Neuronal stem cell (in vitro differentiated cells): ENCODE measurements at regions not wholly inside any gene's neighbourhood (a gene's known extent, or its start where the extent isn't known, plus 50 kb on each side); places are given as distances from the start of the nearest gene placed in this dataset.

Experiments
- DNase-seq: peaks from one replicate; pipeline ENCODE4 v3.0.0-alpha.2; 2013; ENCODE audit warnings: low spot score
- H2AFZ ChIP-seq: one replicate; pipeline ENCODE4 v1.6.1; 2013; ENCODE audit warnings: mild to moderate bottlenecking, low read length, inconsistent platforms
- H2AK5ac ChIP-seq: 2 replicates; pipeline ENCODE4 v1.6.1; 2013; ENCODE audit warnings: low read depth, mild to moderate bottlenecking, inconsistent platforms, low read length, moderate library complexity, mixed read lengths
- H2BK120ac ChIP-seq: 2 replicates; pipeline ENCODE4 v1.6.1; 2013; ENCODE audit warnings: low read depth, mild to moderate bottlenecking, inconsistent platforms, low read length, moderate library complexity, mixed read lengths
- H2BK12ac ChIP-seq: one replicate; pipeline ENCODE4 v1.6.1; 2013; ENCODE audit warnings: low read length, inconsistent platforms
- H2BK15ac ChIP-seq: 2 replicates; pipeline ENCODE4 v1.6.1; 2013; ENCODE audit warnings: mild to moderate bottlenecking, low read length, inconsistent platforms, mixed read lengths
- H2BK5ac ChIP-seq: one replicate; pipeline ENCODE4 v1.6.1; 2013; ENCODE audit warnings: inconsistent platforms, mild to moderate bottlenecking, low read length, moderate library complexity
- H3K14ac ChIP-seq: one replicate; pipeline ENCODE4 v1.6.1; 2013; ENCODE audit warnings: low read length, inconsistent platforms
- H3K18ac ChIP-seq: 2 replicates; pipeline ENCODE4 v1.6.1; 2013; ENCODE audit warnings: low read length, inconsistent platforms
- H3K23ac ChIP-seq: 2 replicates; pipeline ENCODE4 v1.6.1; 2013; ENCODE audit warnings: low read depth, mild to moderate bottlenecking, mixed read lengths, low read length, inconsistent platforms; ENCODE audit not compliant: poor library complexity
- H3K27ac ChIP-seq: replicated peaks from 3 replicates; pipeline ENCODE4 v1.5.1; 2013; ENCODE audit warnings: low read length, inconsistent platforms
- H3K27me3 ChIP-seq, 3 experiments: 2 replicates each; pipeline ENCODE4 v1.6.1; 2013; ENCODE audit warnings: low read length in 3 of 3, mild to moderate bottlenecking in 2 of 3, inconsistent platforms in 1 of 3, low read depth in 1 of 3, mixed read lengths in 1 of 3, moderate library complexity in 1 of 3; ENCODE audit not compliant: control insufficient read depth in 3 of 3, insufficient read depth in 3 of 3
- H3K36me3 ChIP-seq, 2 donors: replicated peaks in 1 of 2; 2 replicates each; pipeline ENCODE4 v1.6.1; 2013; ENCODE audit warnings: low read length in 2 of 2; ENCODE audit not compliant: control insufficient read depth in 2 of 2, insufficient read depth in 2 of 2
- H3K4ac ChIP-seq: 2 replicates; pipeline ENCODE4 v1.6.1; 2013; ENCODE audit warnings: inconsistent platforms, mild to moderate bottlenecking, low read length, moderate library complexity
- H3K4me1 ChIP-seq, 2 donors: 1 replicate in 1 of 2; 2 replicates in 1 of 2; pipeline ENCODE4 v1.6.1; 2013; ENCODE audit warnings: low read length in 2 of 2, low read depth in 1 of 2; ENCODE audit not compliant: control insufficient read depth in 2 of 2, insufficient read depth in 1 of 2
- H3K4me2 ChIP-seq: one replicate; pipeline ENCODE4 v1.6.1; 2013; ENCODE audit warnings: mild to moderate bottlenecking, low read length, inconsistent platforms; ENCODE audit not compliant: insufficient read depth, poor library complexity, severe bottlenecking
- H3K4me3 ChIP-seq, 2 donors: 2 replicates each; pipeline ENCODE4 v1.5.1; 2013; ENCODE audit warnings: low read length in 2 of 2, mild to moderate bottlenecking in 2 of 2, inconsistent platforms in 1 of 2, moderate library complexity in 1 of 2
- H3K79me1 ChIP-seq: one replicate; pipeline ENCODE4 v1.6.1; 2013; ENCODE audit warnings: low read depth, mild to moderate bottlenecking, inconsistent platforms, low read length, moderate library complexity
- H3K9ac ChIP-seq: one replicate; pipeline ENCODE4 v1.6.1; 2013; ENCODE audit warnings: mild to moderate bottlenecking, low read depth, low read length, inconsistent platforms; ENCODE audit not compliant: poor library complexity
- H3K9me3 ChIP-seq, 2 donors: replicated peaks in 1 of 2; 2 replicates each; pipeline versions ENCODE3 to v1.6.1; 2013; ENCODE audit warnings: low read length in 2 of 2, mild to moderate bottlenecking in 2 of 2, inconsistent platforms in 1 of 2, low read depth in 1 of 2, mixed read lengths in 1 of 2, moderate library complexity in 1 of 2; ENCODE audit not compliant: control insufficient read depth in 2 of 2, insufficient read depth in 1 of 2
- H4K8ac ChIP-seq: one replicate; pipeline ENCODE4 v1.6.1; 2013; ENCODE audit warnings: low read depth, mild to moderate bottlenecking, inconsistent platforms, low read length, moderate library complexity
- H4K91ac ChIP-seq: one replicate; pipeline ENCODE4 v1.6.1; 2013; ENCODE audit warnings: low read length, low read depth, mild to moderate bottlenecking, inconsistent platforms; ENCODE audit not compliant: poor library complexity
- whole genome bisulfite sequencing, 2 donors: extraction: QIAGEN DNeasy Blood & Tissue Kit; methylation state at CpG; one replicate each; pipeline ENCODE4 v1.1.7; 2013; ENCODE audit warnings: missing lambda C conversion rate in 2 of 2, mixed read lengths in 1 of 2; ENCODE audit not compliant: insufficient read length in 2 of 2, insufficient replicate concordance in 1 of 2; ENCODE audit errors: extremely low coverage in 2 of 2; 5-methylcytosine and 5-hydroxymethylcytosine counted together

DNA sequence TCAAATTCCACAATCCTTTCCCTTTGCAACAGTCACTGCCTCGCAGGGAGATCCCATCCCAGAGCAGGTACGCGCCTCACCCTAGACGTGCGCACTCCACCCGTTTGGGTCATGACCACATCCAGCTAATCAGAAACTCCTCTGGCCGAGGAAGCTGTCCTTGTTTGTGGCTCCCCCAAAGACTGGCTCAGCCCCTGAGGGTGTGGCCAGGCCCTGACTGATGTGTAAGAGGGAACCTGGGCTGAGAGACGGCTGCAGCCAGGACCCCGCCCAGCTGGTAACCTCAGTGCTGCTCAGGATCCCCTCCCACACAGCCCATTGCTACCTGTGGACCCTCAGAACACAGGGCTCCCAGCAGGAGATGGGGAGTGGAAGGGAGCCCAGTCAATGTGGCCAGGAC, 183.2 kb upstream of the SFSWAP start:
- no peak overlapping the region for H2AFZ ChIP-seq
- H3K23ac ChIP-seq = no peak overlapping the region
- no peak for DNase-seq
- H3K4me1 ChIP-seq = peaks cover 0 to 2% of the 10 kb centered on the region in 2 donors
- H3K18ac ChIP-seq = no peak overlapping the region
- no peak overlapping the region for H2BK12ac ChIP-seq
- H3K27ac ChIP-seq = no peak overlapping the region
- H3K14ac ChIP-seq = no peak overlapping the region
- H2BK5ac ChIP-seq = no peak overlapping the region
- no peak overlapping the region for H3K4me2 ChIP-seq
- no peak overlapping the region for H3K4ac ChIP-seq
- no peak overlapping the region for H3K4me3 ChIP-seq
- H3K36me3 ChIP-seq = no peaks in the 10 kb centered on the region
- H4K91ac ChIP-seq = no peak overlapping the region
- no peak overlapping the region for H2BK120ac ChIP-seq
- H3K9ac ChIP-seq = peak overlapping the region; percentile 30
- H3K9me3 ChIP-seq = peaks cover 0 to 3% of the 10 kb centered on the region in 2 donors
- H2AK5ac ChIP-seq = peak overlapping the region; percentile 25
- no peaks in the 10 kb centered on the region for H3K27me3 ChIP-seq
- no peaks in the 10 kb centered on the region for H3K79me1 ChIP-seq
- H4K8ac ChIP-seq = no peak overlapping the region
- no peak overlapping the region for H2BK15ac ChIP-seq
- WGBS, 2 donors = no CpG with 5 or more reads among the region's 9 CpGs

DNA sequence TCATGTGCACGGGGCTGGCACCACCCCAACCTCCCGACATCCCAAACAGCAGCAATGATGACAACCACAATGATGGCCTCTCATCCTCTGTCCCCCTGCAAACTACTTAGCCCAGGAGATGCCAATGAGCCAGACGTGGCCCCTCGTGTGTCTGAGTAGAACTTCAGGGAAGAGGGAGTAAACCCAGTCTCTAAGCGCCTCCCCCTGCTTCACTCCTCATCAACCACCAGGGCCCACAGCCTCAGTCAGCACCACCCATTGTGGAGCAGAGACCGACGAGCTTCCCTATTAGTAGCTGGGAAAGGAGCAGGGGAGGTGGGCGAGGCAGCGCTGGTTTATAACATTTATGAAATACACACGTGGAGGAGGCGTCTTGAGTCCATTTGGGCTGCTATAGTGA, 182.7 kb upstream of the SFSWAP start:
- Histone ChIP-seq H3K4me3 (no peak overlapping the region), H2BK120ac (no peak overlapping the region), H3K27me3 (no peaks in the 10 kb centered on the region), H2BK15ac (no peak overlapping the region), H3K9ac (peak overlapping the region; percentile 30), H3K4ac (no peak overlapping the region), H3K27ac (no peak overlapping the region), H3K14ac (no peak overlapping the region), H2BK12ac (no peak overlapping the region), H3K4me1 (peaks cover 0 to 2% of the 10 kb centered on the region in 2 donors), H2AK5ac (peak overlapping the region; percentile 25), H3K4me2 (no peak overlapping the region), H4K91ac (no peak overlapping the region), H2BK5ac (no peak overlapping the region), H4K8ac (no peak overlapping the region), H3K18ac (no peak overlapping the region), H3K23ac (no peak overlapping the region), H3K79me1 (no peaks in the 10 kb centered on the region), H3K9me3 (peaks cover 0 to 1% of the 10 kb centered on the region in 2 donors), H3K36me3 (no peaks in the 10 kb centered on the region), H2AFZ (no peak overlapping the region)
- no peak for DNase-seq
- WGBS, 2 donors = no CpG with 5 or more reads among the region's 11 CpGs

DNA sequence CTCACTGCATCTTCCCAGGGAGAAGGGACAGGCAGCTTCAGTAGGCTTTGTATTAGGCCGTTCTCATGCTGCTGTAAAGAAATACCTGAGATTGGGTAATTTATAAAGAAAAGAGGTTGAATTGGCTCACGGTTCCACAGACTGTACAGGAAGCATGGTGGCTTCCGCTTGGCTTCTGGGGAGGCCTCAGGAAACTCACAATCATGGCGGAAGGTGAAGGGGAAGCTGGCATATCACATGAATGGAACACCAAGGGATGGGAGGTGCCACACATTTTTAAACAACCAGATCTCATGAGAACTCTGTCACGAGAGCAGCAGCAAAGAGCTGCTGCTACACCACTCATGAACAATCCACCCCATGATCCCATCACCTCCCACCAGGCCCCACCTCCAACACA, 182.2 kb upstream of the SFSWAP start:
- H3K9me3 ChIP-seq = no peaks in the 10 kb centered on the region
- H3K4me1 ChIP-seq = peaks cover 0 to 2% of the 10 kb centered on the region in 2 donors
- no peak overlapping the region for H2AFZ ChIP-seq
- H3K18ac ChIP-seq = no peak overlapping the region
- H3K4me3 ChIP-seq = no peak overlapping the region
- no peaks in the 10 kb centered on the region for H3K36me3 ChIP-seq
- H3K4ac ChIP-seq = no peak overlapping the region
- no peak overlapping the region for H2BK120ac ChIP-seq
- H3K4me2 ChIP-seq = no peak overlapping the region
- H2BK12ac ChIP-seq = no peak overlapping the region
- H4K8ac ChIP-seq = no peak overlapping the region
- no peak overlapping the region for H2AK5ac ChIP-seq
- no peaks in the 10 kb centered on the region for H3K27me3 ChIP-seq
- no peak overlapping the region for H3K23ac ChIP-seq
- no peak overlapping the region for H3K27ac ChIP-seq
- H3K79me1 ChIP-seq = no peaks in the 10 kb centered on the region
- no peak overlapping the region for H3K14ac ChIP-seq
- no peak overlapping the region for H4K91ac ChIP-seq
- H3K9ac ChIP-seq = no peak overlapping the region
- WGBS, 2 donors = no CpG with 5 or more reads among the region's 5 CpGs
- H2BK15ac ChIP-seq = no peak overlapping the region
- no peak overlapping the region for H2BK5ac ChIP-seq
- no peak for DNase-seq

DNA sequence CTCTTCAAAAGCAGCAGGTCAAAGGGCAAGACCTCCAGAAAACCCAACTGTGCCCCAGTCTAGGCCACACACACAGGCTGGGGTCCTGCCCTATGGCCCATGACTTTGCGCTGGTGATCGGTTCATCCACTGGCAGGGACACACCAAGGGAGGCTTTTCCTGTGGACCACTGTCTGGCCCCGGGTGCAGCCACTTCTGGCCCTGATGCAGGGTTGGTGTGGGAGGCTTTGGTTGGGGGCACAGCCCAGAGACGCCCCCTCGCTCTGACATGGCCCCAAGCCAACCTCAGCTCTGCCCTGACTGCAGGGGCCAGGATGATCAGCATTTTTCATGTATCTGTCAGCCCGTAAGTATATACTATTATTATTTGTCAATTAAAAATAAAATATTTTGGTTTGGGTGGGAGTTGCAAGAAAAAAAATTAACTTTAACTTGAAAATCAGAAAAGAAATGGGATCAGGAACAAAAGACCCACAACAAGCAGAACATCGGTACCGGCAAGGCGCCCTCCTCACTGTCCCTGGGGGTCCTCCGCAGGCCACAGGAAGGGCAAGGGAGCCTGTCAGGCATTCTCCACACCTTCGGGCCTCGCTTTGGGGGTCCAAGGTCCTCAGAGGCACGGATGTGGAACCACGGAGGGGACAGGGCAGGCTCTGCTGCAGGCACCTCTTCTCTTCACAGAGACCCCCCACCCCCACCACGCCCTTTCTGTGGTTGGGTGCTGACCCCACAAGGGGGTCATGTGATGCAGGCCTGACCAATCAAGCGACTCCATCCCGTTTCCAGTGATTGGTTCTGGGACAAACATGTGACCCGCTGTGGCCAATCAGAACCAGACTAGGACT, 181.5 kb upstream of the SFSWAP start:
- no CpG with 5 or more reads among the region's 18 CpGs for WGBS, 2 donors
- Histone ChIP-seq H3K9me3 (no peaks in the 10 kb centered on the region), H3K27ac (no peak overlapping the region), H3K4ac (no peak overlapping the region), H3K27me3 (no peaks in the 10 kb centered on the region), H3K79me1 (no peaks in the 10 kb centered on the region), H2BK12ac (peak overlapping the region; percentile 66), H3K4me2 (no peak overlapping the region), H4K8ac (no peak overlapping the region), H2BK15ac (no peak overlapping the region), H2BK5ac (no peak overlapping the region), H3K9ac (no peak overlapping the region), H3K23ac (peak overlapping the region; percentile 29), H3K36me3 (no peaks in the 10 kb centered on the region), H3K4me3 (no peak overlapping the region), H2AK5ac (no peak overlapping the region), H2BK120ac (no peak overlapping the region), H3K4me1 (peaks cover 0 to 2% of the 10 kb centered on the region in 2 donors), H2AFZ (no peak overlapping the region), H3K18ac (no peak overlapping the region), H3K14ac (no peak overlapping the region), H4K91ac (no peak overlapping the region)
- no peak for DNase-seq
